Fibroblast of lung (primary cell): ENCODE measurements at regions not wholly inside any gene's neighbourhood (a gene's known extent, or its start where the extent isn't known, plus 50 kb on each side); places are given as distances from the start of the nearest gene placed in this dataset.

ENCODE experiments used
- DNase-seq, 2 donors: peaks; one replicate each; pipeline versions ENCODE4 v3.0.0 to v3.0.0-alpha.2; 2010; ENCODE audit warnings: low read depth in 2 of 2
- H2AFZ ChIP-seq: 2 replicates; pipeline ENCODE4 v1.5.1; 2012; ENCODE audit warnings: low read length, control low read depth, inconsistent platforms
- H3K27ac ChIP-seq: 2 replicates; pipeline ENCODE4 v1.5.1; 2011; ENCODE audit warnings: low read length, control low read depth; ENCODE audit not compliant: insufficient read depth
- H3K27me3 ChIP-seq: 2 replicates; pipeline ENCODE4 v1.5.1; 2011; ENCODE audit warnings: mild to moderate bottlenecking, low read length; ENCODE audit not compliant: control insufficient read depth, insufficient read depth
- H3K36me3 ChIP-seq: 2 replicates; pipeline ENCODE4 v1.5.1; 2011; ENCODE audit warnings: low read length; ENCODE audit not compliant: control insufficient read depth, insufficient read depth
- H3K4me1 ChIP-seq: 2 replicates; pipeline ENCODE4 v1.5.1; 2011; ENCODE audit warnings: low read length; ENCODE audit not compliant: control insufficient read depth, insufficient read depth; ENCODE audit errors: extremely low read depth
- H3K4me2 ChIP-seq: 2 replicates; pipeline ENCODE4 v1.5.1; 2011; ENCODE audit warnings: low read length, control low read depth; ENCODE audit not compliant: insufficient read depth; ENCODE audit errors: extremely low read depth
- H3K4me3 ChIP-seq, 4 experiments: fragments of 200-600 bp in 1 of 4; sonication (generic) in 1 of 4; replicated peaks in 1 of 4; 2 replicates each; pipeline ENCODE4 v1.5.1; 2011 to 2016; ENCODE audit warnings: low read length in 4 of 4, low read depth in 3 of 4, mild to moderate bottlenecking in 3 of 4, control low read depth in 2 of 4, inconsistent platforms in 1 of 4, mixed read lengths in 1 of 4; ENCODE audit not compliant: insufficient read depth in 1 of 4; ENCODE audit errors: control extremely low read depth in 1 of 4
- H3K79me2 ChIP-seq: 2 replicates; pipeline ENCODE4 v1.5.1; 2012; ENCODE audit warnings: mild to moderate bottlenecking, low read length, inconsistent platforms; ENCODE audit not compliant: control insufficient read depth, insufficient read depth
- H3K9ac ChIP-seq: 2 replicates; pipeline ENCODE4 v1.5.1; 2011; ENCODE audit warnings: mild to moderate bottlenecking, low read length, control low read depth; ENCODE audit not compliant: insufficient read depth
- H3K9me3 ChIP-seq: 2 replicates; pipeline ENCODE4 v1.5.1; 2012; ENCODE audit warnings: low read depth, low read length; ENCODE audit not compliant: control insufficient read depth, insufficient read depth
- H4K20me1 ChIP-seq: 2 replicates; pipeline ENCODE4 v1.5.1; 2011; ENCODE audit warnings: low read length; ENCODE audit not compliant: control insufficient read depth, insufficient read depth; ENCODE audit errors: extremely low read depth
- CTCF ChIP-seq, 2 donors: IDR thresholded peaks in 1 of 2; conservative IDR thresholded peaks in 1 of 2; 1 replicate in 1 of 2; 2 replicates in 1 of 2; pipeline ENCODE4 v1.5.1; 2011 to 2012; ENCODE audit warnings: low read length in 2 of 2, control low read depth in 1 of 2, inconsistent platforms in 1 of 2, low read depth in 1 of 2, mild to moderate bottlenecking in 1 of 2
- EZH2 ChIP-seq: IDR thresholded peaks from 2 replicates; pipeline ENCODE4 v1.5.1; 2012; ENCODE audit warnings: low read length, control low read depth, mild to moderate bottlenecking; ENCODE audit errors: missing control alignments

GRCh38 chr9:88075506-88075905 is 62.8 kb downstream of the SPATA31C2 start:
- H4K20me1 ChIP-seq, result no peaks in the 10 kb centered on the region
- no peaks in the 10 kb centered on the region for H3K36me3 ChIP-seq
- TF ChIP-seq CTCF (conservative IDR thresholded peaks at IDR 0.05 in 1 of 2, IDR thresholded peaks at IDR 0.05 in 1 of 2; ENCODE audit: low read depth in 1 of 2, low read length in 2 of 2) (no peak), EZH2 (no peak)
- no peaks in the 10 kb centered on the region for H3K9me3 ChIP-seq
- H3K4me2 ChIP-seq, result peak overlapping the region; percentile 97
- H3K27me3 ChIP-seq, result no peaks in the 10 kb centered on the region
- peak overlapping the region in 2 of 4 experiments; percentile 64 for H3K4me3 ChIP-seq
- H3K9ac ChIP-seq, result no peak overlapping the region
- DNase-seq, result no peak
- H2AFZ ChIP-seq, result no peak overlapping the region
- H3K4me1 ChIP-seq, result no peaks in the 10 kb centered on the region
- no peaks in the 10 kb centered on the region for H3K79me2 ChIP-seq
- no peak overlapping the region for H3K27ac ChIP-seq

GRCh38 chr9:88074931-88075330 is 63.3 kb downstream of the SPATA31C2 start:
- Histone ChIP-seq H2AFZ (no peak overlapping the region), H3K36me3 (no peaks in the 10 kb centered on the region), H3K27me3 (no peaks in the 10 kb centered on the region), H3K4me3 (no peak overlapping the region), H3K4me2 (no peak overlapping the region), H3K9me3 (no peaks in the 10 kb centered on the region), H3K27ac (no peak overlapping the region), H3K9ac (no peak overlapping the region), H3K79me2 (no peaks in the 10 kb centered on the region), H4K20me1 (no peaks in the 10 kb centered on the region), H3K4me1 (no peaks in the 10 kb centered on the region)
- DNase-seq, result no peak
- no peak for TF ChIP-seq EZH2
- TF ChIP-seq CTCF (conservative IDR thresholded peaks at IDR 0.05 in 1 of 2, IDR thresholded peaks at IDR 0.05 in 1 of 2; ENCODE audit: low read depth in 1 of 2, low read length in 2 of 2), result no peak

- H4K20me1 ChIP-seq, result no peaks in the 10 kb centered on the region
- peak in 1 of 2 donors; percentile 39 for DNase-seq
- no peak overlapping the region for H3K4me3 ChIP-seq
- TF ChIP-seq CTCF (conservative IDR thresholded peaks at IDR 0.05 in 1 of 2, IDR thresholded peaks at IDR 0.05 in 1 of 2; ENCODE audit: low read depth in 1 of 2, low read length in 2 of 2), result no peak
- TF ChIP-seq EZH2, result no peak
- no peak overlapping the region for H3K9ac ChIP-seq
- H3K4me1 ChIP-seq, result no peaks in the 10 kb centered on the region
- no peaks in the 10 kb centered on the region for H3K27me3 ChIP-seq
- no peak overlapping the region for H3K27ac ChIP-seq
- no peaks in the 10 kb centered on the region for H3K79me2 ChIP-seq
- H3K9me3 ChIP-seq, result no peaks in the 10 kb centered on the region
- H3K4me2 ChIP-seq, result no peak overlapping the region
- H3K36me3 ChIP-seq, result no peaks in the 10 kb centered on the region
- no peak overlapping the region for H2AFZ ChIP-seq
Measured at GRCh38 chr9:88072831-88073375, 65.4 kb downstream of the SPATA31C2 start.
